ENCODE measurements at regions not wholly inside any gene's neighbourhood (a gene's known extent, or its start where the extent isn't known, plus 50 kb on each side); places are given as distances from the start of the nearest gene placed in this dataset.

DNA sequence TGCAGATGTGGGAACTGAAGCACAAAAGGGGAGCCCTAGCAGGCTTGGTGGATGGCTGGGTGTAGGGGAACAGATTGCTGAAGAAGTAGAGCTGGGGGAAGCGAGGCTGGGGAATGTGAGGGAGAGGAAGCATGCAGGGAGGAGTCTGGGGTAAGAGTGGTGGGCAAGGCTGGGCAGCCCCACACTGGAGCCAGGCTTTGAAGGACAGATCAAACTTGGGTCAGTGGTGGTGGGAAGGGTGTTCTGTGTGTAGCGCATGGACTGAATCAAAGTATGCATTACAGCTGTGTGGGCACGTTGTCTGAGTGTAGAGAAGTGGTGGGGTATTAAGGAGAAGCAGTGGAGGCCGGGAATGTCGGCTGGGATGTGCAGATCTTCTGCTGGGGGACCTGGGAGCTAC is 116.0 kb downstream of the CYLD start:
- WGBS, 3 donors: 77 to 80% (median 77%) methylated on average over 5 of the region's 5 CpGs
- Histone ChIP-seq H3K4me3 (no peak overlapping the region), H3K27me3 (ENCODE audit: insufficient read depth in 3 of 3, low read length in 2 of 3) (peaks cover 0 to 5% (median 2%) of the 10 kb centered on the region in 3 donors), H3K36me3 (ENCODE audit: insufficient read depth in 1 of 2, low read depth in 1 of 2) (no peaks in the 10 kb centered on the region), H3K9me3 (no peaks in the 10 kb centered on the region), H3K4me1 (no peaks in the 10 kb centered on the region), H3K27ac (no peak overlapping the region)
- DNase-seq (no peak), ATAC-seq (no peak)
- TF ChIP-seq, protein P1, sequence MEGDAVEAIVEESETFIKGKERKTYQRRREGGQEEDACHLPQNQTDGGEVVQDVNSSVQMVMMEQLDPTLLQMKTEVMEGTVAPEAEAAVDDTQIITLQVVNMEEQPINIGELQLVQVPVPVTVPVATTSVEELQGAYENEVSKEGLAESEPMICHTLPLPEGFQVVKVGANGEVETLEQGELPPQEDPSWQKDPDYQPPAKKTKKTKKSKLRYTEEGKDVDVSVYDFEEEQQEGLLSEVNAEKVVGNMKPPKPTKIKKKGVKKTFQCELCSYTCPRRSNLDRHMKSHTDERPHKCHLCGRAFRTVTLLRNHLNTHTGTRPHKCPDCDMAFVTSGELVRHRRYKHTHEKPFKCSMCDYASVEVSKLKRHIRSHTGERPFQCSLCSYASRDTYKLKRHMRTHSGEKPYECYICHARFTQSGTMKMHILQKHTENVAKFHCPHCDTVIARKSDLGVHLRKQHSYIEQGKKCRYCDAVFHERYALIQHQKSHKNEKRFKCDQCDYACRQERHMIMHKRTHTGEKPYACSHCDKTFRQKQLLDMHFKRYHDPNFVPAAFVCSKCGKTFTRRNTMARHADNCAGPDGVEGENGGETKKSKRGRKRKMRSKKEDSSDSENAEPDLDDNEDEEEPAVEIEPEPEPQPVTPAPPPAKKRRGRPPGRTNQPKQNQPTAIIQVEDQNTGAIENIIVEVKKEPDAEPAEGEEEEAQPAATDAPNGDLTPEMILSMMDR (IDR thresholded peaks at IDR 0.05): no peak
- intact Hi-C loops (cut with DNase I): no loop called here

- Histone ChIP-seq H3K36me3 (ENCODE audit: insufficient read depth in 1 of 2, low read depth in 1 of 2) (no peaks in the 10 kb centered on the region), H3K27ac (no peak overlapping the region), H3K27me3 (ENCODE audit: insufficient read depth in 3 of 3, low read length in 2 of 3) (peaks cover 0 to 5% (median 2%) of the 10 kb centered on the region in 3 donors), H3K4me3 (no peak overlapping the region), H3K4me1 (no peaks in the 10 kb centered on the region), H3K9me3 (no peaks in the 10 kb centered on the region)
- ATAC-seq: no peak
- no peak for DNase-seq
- TF ChIP-seq, protein P1 (IDR thresholded peaks at IDR 0.05): no peak
- 19 to 32% (median 25%) methylated on average over 2 of the region's 2 CpGs for WGBS, 3 donors
- intact Hi-C loops (cut with DNase I): no loop called here
These were observed 115.1 kb downstream of the CYLD start for GRCh38 chr16:50856991-50857390.

DNA sequence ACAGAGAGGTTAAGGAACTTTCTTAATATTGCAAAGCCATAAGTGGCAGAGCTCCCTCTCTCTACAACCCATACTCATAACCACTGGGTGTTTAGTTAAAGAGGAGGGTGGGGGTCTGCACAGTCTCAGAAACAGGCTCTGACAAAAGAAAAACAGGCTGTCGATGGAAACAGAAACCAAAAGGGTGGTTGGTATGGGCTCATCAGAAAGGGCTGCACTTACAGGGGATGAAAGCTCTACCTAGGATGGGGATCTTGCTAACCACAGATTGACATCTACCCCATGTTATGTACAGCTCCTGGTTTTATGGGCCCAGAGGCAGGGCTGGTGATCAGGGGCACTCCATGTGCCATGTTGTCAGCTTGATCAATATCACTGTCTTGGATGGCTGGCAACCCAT is 111.4 kb downstream of the CYLD start:
- H3K9me3 ChIP-seq: no peaks in the 10 kb centered on the region
- H3K4me1 ChIP-seq: no peaks in the 10 kb centered on the region
- intact Hi-C loops (cut with DNase I): no loop called here
- no peaks in the 10 kb centered on the region for H3K36me3 ChIP-seq (ENCODE audit: insufficient read depth in 1 of 2, low read depth in 1 of 2)
- ATAC-seq (no peak), DNase-seq (no peak)
- TF ChIP-seq, protein P1 (IDR thresholded peaks at IDR 0.05): no peak
- 80 to 93% (median 85%) methylated on average over 1 of the region's 1 CpG for WGBS, 3 donors
- H3K27me3 ChIP-seq (ENCODE audit: insufficient read depth in 3 of 3, low read length in 2 of 3): peaks cover 0 to 5% (median 2%) of the 10 kb centered on the region in 3 donors
- H3K27ac ChIP-seq: no peak overlapping the region
- no peak overlapping the region for H3K4me3 ChIP-seq
